HG03139 (cell line): ENCODE measurements at regions not wholly inside any gene's neighbourhood (a gene's known extent, or its start where the extent isn't known, plus 50 kb on each side); places are given as distances from the start of the nearest gene placed in this dataset.
"Not testable (repeated sequence)": the region's sequence is repeated elsewhere in the genome, so short reads cannot be mapped to it uniquely, and the experiment has no call there.

Source experiments
- ATAC-seq: cut with Tn5 transposase; IDR thresholded peaks from one replicate; pipeline ENCODE4 v1.9.1; 2021; ENCODE audit not compliant: unreplicated experiment

DNA sequence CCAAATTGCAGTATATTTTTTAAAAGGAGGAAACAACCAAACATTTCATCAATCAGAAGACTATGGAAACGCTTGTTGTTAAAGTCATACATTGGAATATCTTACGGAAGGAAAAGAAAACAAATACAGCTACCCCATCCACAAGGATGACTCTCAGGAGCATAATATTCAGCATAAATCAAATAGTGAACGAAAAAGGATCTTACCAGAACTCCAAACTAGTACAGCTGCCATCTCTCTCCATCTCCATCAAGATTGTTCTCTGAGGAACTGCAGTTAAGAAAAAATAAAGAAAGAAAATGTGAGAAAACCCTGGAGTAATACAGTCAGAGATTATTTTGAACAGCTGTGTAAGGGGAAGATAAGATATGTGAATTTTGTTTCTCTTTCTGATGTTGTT lies 299.8 kb upstream of the CNTN5 start:
- ATAC-seq = no peak

- no peak for ATAC-seq
These were observed 295.3 kb upstream of the CNTN5 start for GRCh38 chr11:98725471-98725870.

GRCh38 chr11:98728421-98728820 lies 292.3 kb upstream of the CNTN5 start:
- no peak for ATAC-seq

GRCh38 chr11:98729118-98729517 lies 291.6 kb upstream of the CNTN5 start:
- ATAC-seq = no peak

DNA sequence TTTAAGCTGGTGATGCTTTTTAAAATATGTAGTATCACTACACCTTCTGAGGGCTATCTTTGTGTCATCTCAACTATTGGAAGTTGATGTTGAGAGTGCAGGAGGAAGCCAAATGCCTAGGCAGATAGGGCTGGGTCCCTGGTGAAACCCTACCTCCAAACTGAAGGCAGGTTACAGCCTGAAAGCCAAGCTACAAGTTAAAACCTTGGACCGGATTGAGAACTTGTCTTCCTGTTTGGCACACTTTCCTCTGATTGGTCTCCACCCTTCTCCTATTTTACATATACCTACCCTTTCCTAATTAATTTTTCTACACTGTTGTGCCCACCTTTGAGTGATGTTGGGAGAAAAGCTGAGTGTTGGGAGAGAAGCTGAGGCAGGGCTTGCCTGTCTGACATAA lies 287.8 kb upstream of the CNTN5 start:
- no peak for ATAC-seq

GRCh38 chr11:98733378-98733777 lies 287.4 kb upstream of the CNTN5 start:
- ATAC-seq = not testable (repeated sequence)

DNA sequence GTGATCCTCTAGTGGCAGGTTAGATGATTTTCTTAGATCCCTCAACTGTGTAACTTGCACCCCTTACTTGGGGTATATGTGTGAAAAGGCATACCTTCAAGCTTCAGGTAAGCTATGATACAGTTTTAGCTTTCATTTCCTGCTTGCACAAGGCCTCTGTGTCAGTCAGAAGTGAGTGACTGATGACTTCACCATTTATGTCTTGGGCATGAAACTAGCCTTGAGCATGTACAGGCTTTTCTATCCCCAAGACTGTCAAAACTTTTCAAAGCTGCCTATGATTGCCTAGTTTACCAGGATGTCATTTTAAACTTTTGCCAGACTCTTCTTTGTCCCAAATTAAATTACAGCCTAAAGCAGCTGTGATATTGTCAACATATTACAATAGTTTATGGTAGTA lies 286.1 kb upstream of the CNTN5 start:
- ATAC-seq = no peak

DNA sequence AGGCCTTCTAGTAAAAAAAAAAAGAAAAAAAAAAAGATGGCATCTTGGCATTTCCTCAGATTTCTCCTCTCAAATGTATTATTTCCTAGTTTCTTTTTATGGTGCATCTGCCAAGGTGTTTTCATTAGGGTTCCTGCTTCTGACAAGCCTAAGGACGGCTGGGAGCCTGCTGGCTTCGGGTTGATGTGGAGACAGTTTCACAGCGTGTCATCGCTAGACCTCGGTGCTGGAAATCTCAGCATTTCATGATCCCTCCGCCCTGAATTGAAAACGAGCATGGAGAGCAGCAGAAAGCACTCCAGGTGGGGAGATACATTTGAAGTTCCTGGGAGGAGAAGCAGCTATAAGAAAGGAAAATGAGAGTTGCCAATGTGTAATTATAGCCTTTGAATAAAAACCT lies 283.9 kb upstream of the CNTN5 start:
- ATAC-seq = no peak

- no peak for ATAC-seq
These were observed 280.4 kb upstream of the CNTN5 start for GRCh38 chr11:98740321-98740720.

- not testable (repeated sequence) for ATAC-seq
These were observed 257.3 kb upstream of the CNTN5 start for GRCh38 chr11:98763446-98763845.

GRCh38 chr11:98766903-98767302 lies 253.8 kb upstream of the CNTN5 start:
- ATAC-seq = no peak

GRCh38 chr11:98770046-98770445 lies 250.7 kb upstream of the CNTN5 start:
- not testable (repeated sequence) for ATAC-seq

DNA sequence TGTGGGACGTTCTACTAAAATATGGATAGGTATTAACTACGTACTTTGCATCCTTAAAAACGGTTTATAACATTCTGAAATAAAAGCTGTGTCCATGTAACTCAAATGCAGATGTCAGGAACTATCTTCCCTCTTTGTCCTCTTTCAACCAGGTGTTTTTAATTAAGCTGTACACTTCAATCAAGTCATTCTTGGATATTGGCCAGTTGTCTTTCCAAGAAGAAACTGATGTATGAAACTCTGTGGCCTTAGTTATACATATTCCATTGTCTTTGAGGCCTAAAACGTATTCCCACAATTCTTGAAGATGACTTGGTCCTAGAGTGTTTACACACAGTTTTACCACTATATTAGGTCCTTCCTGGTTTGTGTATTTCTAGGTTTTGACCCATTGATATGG lies 249.0 kb upstream of the CNTN5 start:
- no peak for ATAC-seq

DNA sequence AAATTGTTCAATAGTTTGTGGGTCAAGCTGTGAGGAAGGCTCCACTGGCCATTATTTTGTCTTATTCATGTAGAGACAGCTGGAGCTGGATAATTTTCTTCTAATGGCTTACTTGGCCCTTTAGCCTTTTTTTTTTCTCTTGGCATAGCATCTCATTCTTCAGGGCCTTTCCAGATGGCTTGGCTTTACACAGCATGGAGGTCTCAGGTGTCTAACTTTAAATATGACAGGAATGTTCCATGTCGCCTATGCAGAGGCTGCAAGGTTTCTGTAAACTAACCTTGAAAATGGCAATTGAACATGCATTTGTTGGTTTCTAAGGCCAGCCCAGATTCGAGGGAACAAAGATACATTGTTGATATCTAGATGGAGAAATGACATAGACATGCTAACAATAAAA lies 247.9 kb upstream of the CNTN5 start:
- no peak for ATAC-seq

DNA sequence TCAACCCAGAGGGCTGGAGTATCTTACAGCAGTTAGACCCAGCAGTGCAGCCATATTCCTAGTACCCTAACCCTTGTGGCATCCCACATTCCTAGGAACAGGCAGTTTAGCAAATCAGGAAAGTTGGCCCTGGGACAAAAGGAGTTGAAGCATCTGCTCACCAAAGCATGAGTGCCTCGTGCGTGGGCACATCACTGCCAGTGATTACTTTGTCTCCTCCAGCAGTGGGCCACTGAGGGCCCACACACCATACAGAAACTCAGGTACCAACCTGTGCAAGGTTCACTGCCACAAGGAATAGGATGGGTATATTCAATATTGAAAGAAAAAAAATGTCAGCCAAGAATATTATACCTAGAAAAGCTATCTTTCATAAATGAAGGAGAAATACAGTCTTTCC lies 227.5 kb upstream of the CNTN5 start:
- ATAC-seq = no peak

- no peak for ATAC-seq
These were observed 222.4 kb upstream of the CNTN5 start for GRCh38 chr11:98798333-98798732.

GRCh38 chr11:98800696-98801095 lies 220.1 kb upstream of the CNTN5 start:
- no peak for ATAC-seq

- no peak for ATAC-seq
These were observed 191.6 kb upstream of the CNTN5 start for GRCh38 chr11:98828986-98829708.

DNA sequence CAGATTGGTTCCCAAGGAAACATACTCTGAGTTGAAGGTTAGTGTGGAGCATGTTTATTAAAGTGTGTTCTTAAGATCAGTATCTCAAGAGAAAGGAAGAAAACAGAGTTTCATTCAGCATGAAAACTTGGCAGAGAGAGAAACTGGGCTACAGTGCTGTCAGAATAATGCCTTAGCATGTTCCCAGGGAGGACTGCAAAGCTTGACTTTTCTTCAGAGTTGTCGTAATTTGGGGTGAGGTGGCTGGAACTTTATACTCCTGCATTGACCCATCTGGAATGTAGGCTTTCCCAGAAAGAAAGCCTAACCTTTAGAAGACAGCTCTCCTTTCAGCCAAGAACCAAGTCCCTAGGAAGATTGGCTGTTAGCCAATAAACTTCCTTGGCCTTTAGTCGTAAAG lies 190.8 kb upstream of the CNTN5 start:
- no peak for ATAC-seq

GRCh38 chr11:98834776-98835175 lies 186.0 kb upstream of the CNTN5 start:
- ATAC-seq = no peak

- no peak for ATAC-seq
These were observed 185.4 kb upstream of the CNTN5 start for GRCh38 chr11:98835335-98835734.

DNA sequence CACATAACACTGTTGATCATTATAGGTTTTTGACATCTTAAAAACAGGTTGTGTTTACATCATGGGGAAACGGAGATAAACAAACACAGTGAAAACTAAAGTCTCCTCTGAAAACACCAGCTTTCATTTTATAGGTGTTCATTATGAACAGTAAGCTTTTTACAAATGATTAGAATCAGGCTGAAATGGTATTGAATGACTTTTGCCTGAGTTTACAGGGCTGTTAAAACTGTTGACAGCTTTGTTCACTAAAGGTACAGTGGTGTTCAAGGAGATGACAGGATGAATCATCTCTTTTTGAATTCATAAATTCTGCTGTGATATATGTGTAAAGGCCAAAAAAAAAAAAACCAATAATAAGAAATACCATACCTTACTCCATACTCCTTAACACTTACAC lies 184.6 kb upstream of the CNTN5 start:
- ATAC-seq = no peak

DNA sequence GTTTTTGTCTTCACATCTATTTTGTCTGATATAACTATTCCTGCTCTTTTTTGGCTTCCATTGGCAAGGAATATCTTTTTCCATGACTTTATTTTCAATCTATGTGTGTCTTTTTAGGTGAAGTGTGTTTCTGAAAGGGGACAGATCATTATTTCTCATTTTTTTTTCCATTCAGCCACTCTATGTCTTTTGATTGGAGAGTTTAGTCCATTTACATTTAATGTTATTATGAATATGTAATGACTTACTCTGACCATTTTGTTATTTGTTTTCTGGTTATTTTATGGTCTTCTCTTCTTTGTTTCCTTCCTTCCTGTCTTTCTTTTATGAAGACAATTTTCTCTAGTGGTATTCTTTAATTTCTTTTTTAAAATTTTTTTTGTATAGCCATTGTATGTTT lies 178.6 kb upstream of the CNTN5 start:
- ATAC-seq = no peak
